HCT116 (cell line): ENCODE measurements at regions not wholly inside any gene's neighbourhood (a gene's known extent, or its start where the extent isn't known, plus 50 kb on each side); places are given as distances from the start of the nearest gene placed in this dataset.
"Not testable (repeated sequence)": the region's sequence is repeated elsewhere in the genome, so short reads cannot be mapped to it uniquely, and the experiment has no call there.

ENCODE experiments used
- ATAC-seq: fragments of 200-7000 bp; cut with Tn5 transposase; 2 replicates; pipeline ENCODE4 v1.9.1; 2020; ENCODE audit warnings: mild to moderate bottlenecking, moderate library complexity
- BruUV-seq: library from RNA; stranded (reverse); fragments of 400-500 nt; replicated peaks from 2 replicates; lab custom pipeline; 2021; lab: Mats Ljungman, UMichigan
- CTCF ChIA-PET: fragments of 300-600 bp; sonication (Branson Sonifier 250); formaldehyde crosslinking; loops from one replicate; lab custom pipeline; 2021; ENCODE audit warnings: antibody characterized with exemption; lab: Charles Lee
- POLR2A ChIA-PET: fragments of 300-600, 350-600 bp; sonication (Branson Sonifier 250); formaldehyde crosslinking; loops from one replicate; lab custom pipeline; 2021; ENCODE audit warnings: antibody characterized with exemption; lab: Charles Lee
- RAD21 ChIA-PET, 2 experiments: fragments of 300-600 bp; sonication (Branson Sonifier 250); formaldehyde crosslinking; loops; one replicate each; lab custom pipeline; 2023; ENCODE audit warnings: low total read pairs in 2 of 2; ENCODE audit not compliant: uncharacterized antibody in 2 of 2, unreplicated experiment in 2 of 2, low non-redundant PET in 1 of 2; lab: Charles Lee
- DNase-seq: peaks from one replicate; pipeline ENCODE4 v3.0.0-alpha.2; 2010; ENCODE audit warnings: low read depth, low spot score
- H2AFZ ChIP-seq: fragments of 200-600 bp; shearing (Covaris generic), sonication (generic); 2 replicates; pipeline ENCODE4 v1.6.1; 2017; ENCODE audit warnings: low read depth, mixed run types, mixed read lengths, antibody characterized with exemption, low read length; ENCODE audit not compliant: poor library complexity, severe bottlenecking
- H3K27ac ChIP-seq: 2 replicates; pipeline ENCODE4 v1.5.1; 2012; ENCODE audit warnings: low read depth, low read length
- H3K27me3 ChIP-seq: fragments of 200-600 bp; sonication (generic); 2 replicates; pipeline ENCODE4 v1.6.1; 2016; ENCODE audit warnings: mixed run types, low read length, mixed read lengths; ENCODE audit not compliant: insufficient read depth
- H3K36me3 ChIP-seq, 2 experiments: fragments of 200-500 bp in 1 of 2; fragments of 200-600 bp in 1 of 2; sonication (Bioruptor generic) in 1 of 2; sonication (generic) in 1 of 2; 2 replicates each; pipeline versions ENCODE4 v1.5.1 to v1.6.1; 2014 to 2016; ENCODE audit warnings: low read length in 2 of 2, inconsistent platforms in 1 of 2, mixed read lengths in 1 of 2, mixed run types in 1 of 2; ENCODE audit not compliant: insufficient read depth in 2 of 2, control insufficient read depth in 1 of 2
- H3K4me1 ChIP-seq, 2 experiments: fragments of 200-600 bp in 1 of 2; sonication (generic) in 1 of 2; 2 replicates each; pipeline versions ENCODE4 v1.5.1 to v1.6.1; 2012 to 2017; ENCODE audit warnings: low read length in 2 of 2, inconsistent platforms in 1 of 2, mild to moderate bottlenecking in 1 of 2, mixed read lengths in 1 of 2, mixed run types in 1 of 2, moderate library complexity in 1 of 2; ENCODE audit not compliant: insufficient read depth in 2 of 2, control insufficient read depth in 1 of 2
- H3K4me2 ChIP-seq: fragments of 200-600 bp; sonication (generic); 2 replicates; pipeline ENCODE4 v1.6.1; 2017; ENCODE audit warnings: mixed run types, low read length, mixed read lengths
- H3K4me3 ChIP-seq, 2 experiments: fragments of 200-600 bp in 1 of 2; sonication (generic) in 1 of 2; replicated peaks in 1 of 2; 2 replicates each; pipeline ENCODE4 v1.5.1; 2011 to 2016; ENCODE audit warnings: low read length in 2 of 2, control low read depth in 1 of 2, low read depth in 1 of 2, mild to moderate bottlenecking in 1 of 2, mixed read lengths in 1 of 2, mixed run types in 1 of 2
- H3K79me2 ChIP-seq: fragments of 200-600 bp; sonication (generic); 2 replicates; pipeline ENCODE4 v1.6.1; 2017; ENCODE audit warnings: mild to moderate bottlenecking, mixed run types, low read length, moderate library complexity, mixed read lengths; ENCODE audit not compliant: insufficient read depth
- H3K9ac ChIP-seq: fragments of 200-600 bp; sonication (generic); 2 replicates; pipeline ENCODE4 v1.6.1; 2016; ENCODE audit warnings: low read length, mixed read lengths
- H3K9me2 ChIP-seq: fragments of 200-600 bp; sonication (generic), shearing (Covaris generic); 2 replicates; pipeline ENCODE4 v1.6.1; 2017; ENCODE audit warnings: mixed run types, mild to moderate bottlenecking, moderate library complexity; ENCODE audit not compliant: insufficient read depth
- H3K9me3 ChIP-seq, 2 experiments: fragments of 200-500 bp in 1 of 2; fragments of 200-600 bp in 1 of 2; sonication (Bioruptor generic) in 1 of 2; sonication (generic) in 1 of 2; 2 replicates each; pipeline ENCODE4 v1.6.1; 2014 to 2017; ENCODE audit warnings: low read length in 2 of 2, mixed read lengths in 2 of 2, inconsistent platforms in 1 of 2, low read depth in 1 of 2, mild to moderate bottlenecking in 1 of 2, mixed run types in 1 of 2, moderate library complexity in 1 of 2; ENCODE audit not compliant: control insufficient read depth in 1 of 2, insufficient read depth in 1 of 2
- H4K20me1 ChIP-seq: fragments of 200-600 bp; sonication (generic), shearing (Covaris generic); 2 replicates; pipeline ENCODE4 v1.6.1; 2017; ENCODE audit warnings: mixed run types, mild to moderate bottlenecking, moderate library complexity; ENCODE audit not compliant: insufficient read depth
- EGR1 ChIP-seq: IDR thresholded peaks from 2 replicates; pipeline ENCODE4 v1.6.1; 2012; ENCODE audit warnings: low read depth
- intact Hi-C: fragments of 100-400 bp; cut with micrococcal nuclease; formaldehyde crosslinking; loops from 2 replicates; pipeline ENCODE4 v1.10.0; 2022
- TF ChIP-seq, protein P1 (sequence below): IDR thresholded peaks from 2 replicates; pipeline ENCODE4 v1.6.1; 2011; ENCODE audit warnings: mild to moderate bottlenecking, low read length, moderate library complexity; ENCODE audit not compliant: insufficient replicate concordance; ENCODE audit errors: extremely low read depth

DNA sequence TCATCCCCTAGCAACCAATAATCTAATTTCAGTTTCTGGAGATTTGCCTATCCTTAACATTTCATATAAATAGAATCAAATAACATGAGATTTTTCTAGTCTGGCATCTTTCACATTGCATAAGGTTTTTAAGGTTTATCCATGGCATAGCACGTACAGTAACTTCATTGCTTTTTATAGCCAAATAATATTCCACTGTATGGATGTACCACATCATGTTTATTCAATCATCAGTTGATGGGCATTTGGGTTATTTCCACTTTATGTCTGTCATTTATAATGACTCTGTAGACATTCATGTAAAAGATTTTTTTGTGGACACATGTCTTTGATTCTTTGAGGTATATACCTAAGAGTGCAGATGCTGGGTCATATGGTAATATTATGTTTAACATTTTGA lies 1052.6 kb downstream of the DNAJB9 start:
- intact Hi-C loops = no loop called here
- CTCF ChIA-PET = no interaction called here
- H3K9me2 ChIP-seq = no peaks in the 10 kb centered on the region

DNA sequence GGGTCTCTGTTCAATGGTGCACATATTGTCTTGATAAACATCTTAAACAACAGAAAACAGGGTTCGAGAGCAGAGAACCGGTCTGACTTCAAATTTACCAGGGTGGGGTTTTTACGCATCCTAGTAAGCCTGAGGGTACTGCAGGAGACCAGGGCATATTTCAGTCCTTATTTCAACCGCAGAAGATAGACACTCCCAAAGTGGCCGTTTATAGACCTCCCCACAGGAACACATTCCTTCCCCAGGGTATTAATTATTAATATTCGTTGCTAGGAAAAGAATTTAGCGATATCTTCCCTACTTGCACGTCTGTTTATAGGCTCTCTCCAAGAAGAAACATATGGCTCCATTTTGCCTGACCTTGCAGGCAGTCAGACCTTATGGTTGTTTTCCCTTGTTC lies 1063.2 kb downstream of the DNAJB9 start:
- H3K36me3 ChIP-seq, BruUV-seq, H3K9me2 ChIP-seq, H4K20me1 ChIP-seq, H2AFZ ChIP-seq, H3K4me1 ChIP-seq, RAD21 ChIA-PET, ATAC-seq, H3K4me3 ChIP-seq, DNase-seq, POLR2A ChIA-PET, CTCF ChIA-PET, H3K4me2 ChIP-seq, H3K9me3 ChIP-seq, H3K9ac ChIP-seq, H3K27me3 ChIP-seq, H3K27ac ChIP-seq, intact Hi-C loops, H3K79me2 ChIP-seq: not testable (repeated sequence)

More for the DNA sequence above, 1052.6 kb downstream of the DNAJB9 start:
- no peaks in the 10 kb centered on the region for H3K4me1 ChIP-seq
- RAD21 ChIA-PET = no interaction called here
- H4K20me1 ChIP-seq = no peaks in the 10 kb centered on the region
- ATAC-seq = no peak
- H2AFZ ChIP-seq = no peak overlapping the region
- no peaks in the 10 kb centered on the region for H3K79me2 ChIP-seq
- no TSS peak for BruUV-seq
- no peaks in the 10 kb centered on the region for H3K9me3 ChIP-seq
- H3K4me2 ChIP-seq = no peak overlapping the region
- H3K9ac ChIP-seq = no peak overlapping the region
- no peak for DNase-seq
- no peaks in the 10 kb centered on the region for H3K27me3 ChIP-seq
- no peak for TF ChIP-seq EGR1
- TF ChIP-seq, protein P1, sequence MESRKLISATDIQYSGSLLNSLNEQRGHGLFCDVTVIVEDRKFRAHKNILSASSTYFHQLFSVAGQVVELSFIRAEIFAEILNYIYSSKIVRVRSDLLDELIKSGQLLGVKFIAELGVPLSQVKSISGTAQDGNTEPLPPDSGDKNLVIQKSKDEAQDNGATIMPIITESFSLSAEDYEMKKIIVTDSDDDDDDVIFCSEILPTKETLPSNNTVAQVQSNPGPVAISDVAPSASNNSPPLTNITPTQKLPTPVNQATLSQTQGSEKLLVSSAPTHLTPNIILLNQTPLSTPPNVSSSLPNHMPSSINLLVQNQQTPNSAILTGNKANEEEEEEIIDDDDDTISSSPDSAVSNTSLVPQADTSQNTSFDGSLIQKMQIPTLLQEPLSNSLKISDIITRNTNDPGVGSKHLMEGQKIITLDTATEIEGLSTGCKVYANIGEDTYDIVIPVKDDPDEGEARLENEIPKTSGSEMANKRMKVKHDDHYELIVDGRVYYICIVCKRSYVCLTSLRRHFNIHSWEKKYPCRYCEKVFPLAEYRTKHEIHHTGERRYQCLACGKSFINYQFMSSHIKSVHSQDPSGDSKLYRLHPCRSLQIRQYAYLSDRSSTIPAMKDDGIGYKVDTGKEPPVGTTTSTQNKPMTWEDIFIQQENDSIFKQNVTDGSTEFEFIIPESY = no peak
- POLR2A ChIA-PET = no interaction called here
- H3K27ac ChIP-seq = no peak overlapping the region
- no peaks in the 10 kb centered on the region for H3K36me3 ChIP-seq
- H3K4me3 ChIP-seq = no peak overlapping the region
